ENCODE measurements at regions not wholly inside any gene's neighbourhood (a gene's known extent, or its start where the extent isn't known, plus 50 kb on each side); places are given as distances from the start of the nearest gene placed in this dataset.

- TF ChIP-seq CTCF (conservative IDR thresholded peaks at IDR 0.05) (no peak), ZFX (IDR thresholded peaks at IDR 0.05) (no peak)
Observed at GRCh38 chr6:16844183-16844582, 82.9 kb upstream of the ATXN1 start.
